DOHH2 (cell line): ENCODE measurements at regions not wholly inside any gene's neighbourhood (a gene's known extent, or its start where the extent isn't known, plus 50 kb on each side); places are given as distances from the start of the nearest gene placed in this dataset.

Experiments used
- H3F3A ChIP-seq: fragments of 200-600 bp; sonication (generic), shearing (Covaris generic); 2 replicates; pipeline ENCODE4 v1.6.0; 2016; ENCODE audit warnings: antibody characterized with exemption, mild to moderate bottlenecking; ENCODE audit not compliant: control insufficient read depth, insufficient read depth
- H3K27ac ChIP-seq: fragments of 200-600 bp; sonication (generic); 2 replicates; pipeline ENCODE4 v1.5.1; 2014; ENCODE audit warnings: low read depth, mild to moderate bottlenecking, low read length, moderate library complexity
- H3K27me3 ChIP-seq: fragments of 200-600 bp; sonication (generic); 2 replicates; pipeline ENCODE4 v1.6.1; 2014; ENCODE audit warnings: mild to moderate bottlenecking, low read length, mixed read lengths; ENCODE audit not compliant: control insufficient read depth
- H3K36me3 ChIP-seq: fragments of 200-600 bp; sonication (generic); 2 replicates; pipeline ENCODE4 v1.6.1; 2014; ENCODE audit warnings: mild to moderate bottlenecking, low read length, moderate library complexity, mixed read lengths; ENCODE audit not compliant: control insufficient read depth
- H3K4me1 ChIP-seq: fragments of 200-600 bp; sonication (generic); 2 replicates; pipeline ENCODE4 v1.6.1; 2014; ENCODE audit warnings: mild to moderate bottlenecking, low read length, mixed read lengths; ENCODE audit not compliant: control insufficient read depth
- H3K4me2 ChIP-seq: fragments of 200-600 bp; sonication (generic); 2 replicates; pipeline ENCODE4 v1.6.0; 2014; ENCODE audit warnings: mild to moderate bottlenecking, low read length, moderate library complexity
- H3K4me3 ChIP-seq: fragments of 200-600 bp; sonication (generic); 2 replicates; pipeline ENCODE4 v1.5.1; 2014; ENCODE audit warnings: mild to moderate bottlenecking, low read length, mixed read lengths
- H3K79me2 ChIP-seq: fragments of 200-600 bp; sonication (generic); 2 replicates; pipeline ENCODE4 v1.6.1; 2014; ENCODE audit warnings: mild to moderate bottlenecking, low read length, mixed read lengths; ENCODE audit not compliant: control insufficient read depth
- H3K9me2 ChIP-seq: fragments of 200-600 bp; sonication (generic); replicated peaks from 2 replicates; pipeline ENCODE4 v1.6.1; 2014; ENCODE audit warnings: mild to moderate bottlenecking, low read length, mixed read lengths; ENCODE audit not compliant: control insufficient read depth
- H3K9me3 ChIP-seq: fragments of 200-600 bp; sonication (generic); 2 replicates; pipeline ENCODE4 v1.6.1; 2014; ENCODE audit warnings: antibody characterized with exemption, low read length, mixed read lengths; ENCODE audit not compliant: control insufficient read depth, insufficient read depth
- H4K20me1 ChIP-seq: fragments of 200-600 bp; sonication (generic); 2 replicates; pipeline ENCODE4 v1.6.0; 2014; ENCODE audit warnings: low read depth, mild to moderate bottlenecking, antibody characterized with exemption, low read length, moderate library complexity; ENCODE audit not compliant: control insufficient read depth, insufficient read depth
- EZH2phosphoT487 ChIP-seq: fragments of 200-600 bp; sonication (generic); IDR thresholded peaks from 2 replicates; pipeline ENCODE4 v1.6.1; 2017; ENCODE audit warnings: borderline replicate concordance, mild to moderate bottlenecking, antibody characterized with exemption, low read length, moderate library complexity, mixed read lengths
- TF ChIP-seq, protein P1 (sequence below): fragments of 200-600 bp; sonication (generic); IDR thresholded peaks from one replicate; pipeline ENCODE4 v1.5.1; 2014; ENCODE audit warnings: antibody characterized with exemption, mild to moderate bottlenecking, low read depth, low read length; ENCODE audit not compliant: poor library complexity, severe bottlenecking

DNA sequence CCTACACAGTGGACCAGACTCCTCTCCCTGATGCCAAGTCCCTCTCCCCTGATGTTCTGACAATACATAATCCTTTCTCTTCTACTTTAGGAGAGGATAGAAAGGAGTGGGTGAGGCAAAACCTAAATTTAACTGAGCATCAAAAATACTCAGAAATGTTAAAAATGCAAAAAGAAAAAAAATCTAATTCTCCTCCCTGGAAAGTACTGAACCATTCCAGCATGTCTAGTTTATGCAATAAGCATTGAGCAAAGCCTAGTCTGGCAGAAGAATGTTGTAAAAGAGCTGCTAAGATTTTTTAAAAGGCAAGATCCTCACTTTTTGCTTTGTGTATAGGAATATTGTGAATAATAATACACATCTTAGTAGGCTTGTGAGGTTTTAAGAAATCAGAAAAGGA is 116.6 kb upstream of the STXBP5 start:
- Histone ChIP-seq H3K36me3 (no peaks in the 10 kb centered on the region), H3K79me2 (no peaks in the 10 kb centered on the region), H3K27ac (no peak overlapping the region), H3K4me1 (no peaks in the 10 kb centered on the region), H3K9me3 (no peaks in the 10 kb centered on the region), H3K4me3 (no peak overlapping the region), H3K4me2 (no peak overlapping the region), H3F3A (no peaks in the 10 kb centered on the region), H3K27me3 (no peaks in the 10 kb centered on the region), H4K20me1 (no peaks in the 10 kb centered on the region), H3K9me2 (no peaks in the 10 kb centered on the region)
- TF ChIP-seq EZH2phosphoT487: no peak
- TF ChIP-seq, protein P1, sequence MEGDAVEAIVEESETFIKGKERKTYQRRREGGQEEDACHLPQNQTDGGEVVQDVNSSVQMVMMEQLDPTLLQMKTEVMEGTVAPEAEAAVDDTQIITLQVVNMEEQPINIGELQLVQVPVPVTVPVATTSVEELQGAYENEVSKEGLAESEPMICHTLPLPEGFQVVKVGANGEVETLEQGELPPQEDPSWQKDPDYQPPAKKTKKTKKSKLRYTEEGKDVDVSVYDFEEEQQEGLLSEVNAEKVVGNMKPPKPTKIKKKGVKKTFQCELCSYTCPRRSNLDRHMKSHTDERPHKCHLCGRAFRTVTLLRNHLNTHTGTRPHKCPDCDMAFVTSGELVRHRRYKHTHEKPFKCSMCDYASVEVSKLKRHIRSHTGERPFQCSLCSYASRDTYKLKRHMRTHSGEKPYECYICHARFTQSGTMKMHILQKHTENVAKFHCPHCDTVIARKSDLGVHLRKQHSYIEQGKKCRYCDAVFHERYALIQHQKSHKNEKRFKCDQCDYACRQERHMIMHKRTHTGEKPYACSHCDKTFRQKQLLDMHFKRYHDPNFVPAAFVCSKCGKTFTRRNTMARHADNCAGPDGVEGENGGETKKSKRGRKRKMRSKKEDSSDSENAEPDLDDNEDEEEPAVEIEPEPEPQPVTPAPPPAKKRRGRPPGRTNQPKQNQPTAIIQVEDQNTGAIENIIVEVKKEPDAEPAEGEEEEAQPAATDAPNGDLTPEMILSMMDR: no peak

DNA sequence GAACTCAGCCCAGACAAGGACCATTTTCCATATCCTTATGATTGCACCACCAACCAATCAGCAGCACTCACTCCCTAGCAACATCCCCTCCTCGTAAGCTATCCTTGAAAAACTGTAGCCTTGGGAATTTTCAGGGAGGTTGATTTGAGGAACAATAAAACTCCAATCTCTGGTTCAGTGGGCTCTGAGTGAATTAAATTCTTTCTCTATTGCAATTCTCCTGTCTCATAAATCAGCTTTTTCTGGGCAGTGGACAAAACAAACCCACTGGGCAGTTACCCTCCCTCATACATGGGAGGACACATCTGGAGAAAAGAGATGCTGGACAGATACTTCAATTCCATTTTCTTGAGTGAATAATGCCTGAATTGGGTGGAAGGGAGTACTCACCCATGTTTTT is 115.4 kb upstream of the STXBP5 start:
- Histone ChIP-seq H3K4me3 (no peak overlapping the region), H4K20me1 (no peaks in the 10 kb centered on the region), H3K9me3 (no peaks in the 10 kb centered on the region), H3K36me3 (no peaks in the 10 kb centered on the region), H3K27me3 (no peaks in the 10 kb centered on the region), H3K27ac (no peak overlapping the region), H3K79me2 (no peaks in the 10 kb centered on the region), H3K4me1 (no peaks in the 10 kb centered on the region), H3F3A (no peaks in the 10 kb centered on the region), H3K9me2 (no peaks in the 10 kb centered on the region), H3K4me2 (no peak overlapping the region)
- TF ChIP-seq EZH2phosphoT487: no peak
- TF ChIP-seq, protein P1: no peak

DNA sequence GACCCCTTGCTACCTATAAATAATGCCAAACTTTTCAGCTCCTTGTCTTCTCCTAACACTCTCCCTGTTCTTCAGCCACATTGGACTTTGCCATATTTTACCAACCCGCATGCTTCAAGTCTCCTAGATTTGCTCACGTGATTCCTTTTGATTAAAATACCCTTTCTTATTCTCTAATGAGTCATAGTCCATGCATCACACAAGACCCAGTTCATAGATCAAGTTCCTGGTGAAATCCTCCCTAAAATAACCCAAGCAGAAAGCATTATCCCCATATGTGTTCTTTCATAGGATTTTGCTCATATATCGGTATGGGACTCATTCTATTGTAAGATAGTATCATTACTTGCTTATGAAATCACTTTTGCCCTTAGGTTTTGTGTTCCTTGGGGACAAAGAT is 108.9 kb upstream of the STXBP5 start:
- no peaks in the 10 kb centered on the region for H4K20me1 ChIP-seq
- no peaks in the 10 kb centered on the region for H3K4me1 ChIP-seq
- H3K27me3 ChIP-seq: no peaks in the 10 kb centered on the region
- no peak overlapping the region for H3K4me3 ChIP-seq
- no peaks in the 10 kb centered on the region for H3K36me3 ChIP-seq
- no peaks in the 10 kb centered on the region for H3F3A ChIP-seq
- H3K4me2 ChIP-seq: no peak overlapping the region
- no peaks in the 10 kb centered on the region for H3K9me2 ChIP-seq
- H3K9me3 ChIP-seq: no peaks in the 10 kb centered on the region
- H3K27ac ChIP-seq: no peak overlapping the region
- H3K79me2 ChIP-seq: no peaks in the 10 kb centered on the region
- TF ChIP-seq, protein P1: no peak
- TF ChIP-seq EZH2phosphoT487: no peak

DNA sequence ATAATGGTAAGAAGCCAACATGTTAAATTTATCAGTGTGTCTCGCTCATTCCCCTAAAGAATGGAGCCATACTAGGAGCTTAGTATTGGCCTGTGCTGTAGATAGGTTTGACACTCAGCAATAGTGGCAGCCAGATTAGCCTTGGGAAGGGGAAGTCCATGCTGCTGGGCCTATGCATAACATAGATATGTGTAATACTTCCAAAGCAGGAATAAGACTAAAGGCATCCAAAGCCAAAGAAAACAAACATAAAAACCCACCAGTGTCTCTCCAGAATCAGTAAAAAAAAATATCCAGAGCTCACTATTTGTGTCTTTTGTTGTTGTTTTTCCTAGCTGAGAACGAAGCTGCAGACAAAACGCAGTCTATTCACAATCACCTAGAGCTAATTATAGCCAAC is 104.2 kb upstream of the STXBP5 start:
- no peaks in the 10 kb centered on the region for H3K9me2 ChIP-seq
- H4K20me1 ChIP-seq: no peaks in the 10 kb centered on the region
- no peaks in the 10 kb centered on the region for H3K79me2 ChIP-seq
- no peaks in the 10 kb centered on the region for H3K9me3 ChIP-seq
- TF ChIP-seq, protein P1: no peak
- TF ChIP-seq EZH2phosphoT487: no peak
- no peak overlapping the region for H3K4me2 ChIP-seq
- no peaks in the 10 kb centered on the region for H3K27me3 ChIP-seq
- H3K36me3 ChIP-seq: no peaks in the 10 kb centered on the region
- H3K4me1 ChIP-seq: no peaks in the 10 kb centered on the region
- no peak overlapping the region for H3K4me3 ChIP-seq
- H3F3A ChIP-seq: no peaks in the 10 kb centered on the region
- H3K27ac ChIP-seq: no peak overlapping the region
